Neural crest cell (in vitro differentiated cells): ENCODE measurements at regions not wholly inside any gene's neighbourhood (a gene's known extent, or its start where the extent isn't known, plus 50 kb on each side); places are given as distances from the start of the nearest gene placed in this dataset.

Experiments
- DNase-seq: peaks from one replicate; pipeline ENCODE4 v3.0.0; 2021; ENCODE audit warnings: low read depth, mixed read lengths, low spot score
- H3K27ac Mint-ChIP-seq: one replicate; pipeline ENCODE4 v1.8.0; 2021; ENCODE audit warnings: mild to moderate bottlenecking, mixed read lengths; ENCODE audit not compliant: unreplicated experiment
- H3K27me3 Mint-ChIP-seq: 2 replicates; pipeline ENCODE4 v1.8.0; 2021; ENCODE audit warnings: low read depth, mild to moderate bottlenecking, mixed read lengths
- H3K36me3 Mint-ChIP-seq: 2 replicates; pipeline ENCODE4 v1.8.0; 2021; ENCODE audit warnings: low read depth, mild to moderate bottlenecking, mixed read lengths
- H3K4me1 Mint-ChIP-seq: 2 replicates; pipeline ENCODE4 v1.8.0; 2021; ENCODE audit warnings: mixed read lengths
- H3K4me3 Mint-ChIP-seq: one replicate; pipeline ENCODE4 v1.8.0; 2021; ENCODE audit warnings: mild to moderate bottlenecking, mixed read lengths
- H3K9me3 Mint-ChIP-seq: 2 replicates; pipeline ENCODE4 v1.8.0; 2021; ENCODE audit warnings: mixed read lengths
- CTCF ChIP-seq: fragments of 200-600 bp; sonication (generic); conservative IDR thresholded peaks from 2 replicates; pipeline ENCODE4 v1.5.0; 2021; ENCODE audit warnings: antibody characterized with exemption, mild to moderate bottlenecking

GRCh38 chr3:106611116-106611515, 742.3 kb upstream of the CBLB start:
- Mint-ChIP-seq H3K4me3 (no peak overlapping the region), H3K27me3 (no peaks in the 10 kb centered on the region), H3K4me1 (peaks cover 6% of the 10 kb centered on the region), H3K36me3 (no peaks in the 10 kb centered on the region), H3K27ac (no peak overlapping the region), H3K9me3 (peaks cover 2% of the 10 kb centered on the region)
- no peak for DNase-seq
- no peak for TF ChIP-seq CTCF

GRCh38 chr3:106611841-106612240, 743.0 kb upstream of the CBLB start:
- H3K4me1 Mint-ChIP-seq = peaks cover 6% of the 10 kb centered on the region
- H3K27ac Mint-ChIP-seq = no peak overlapping the region
- H3K4me3 Mint-ChIP-seq = no peak overlapping the region
- no peak for TF ChIP-seq CTCF
- H3K27me3 Mint-ChIP-seq = no peaks in the 10 kb centered on the region
- H3K9me3 Mint-ChIP-seq = peaks cover 2% of the 10 kb centered on the region
- no peak for DNase-seq
- H3K36me3 Mint-ChIP-seq = no peaks in the 10 kb centered on the region

- Mint-ChIP-seq H3K9me3 (peaks cover 2% of the 10 kb centered on the region), H3K27me3 (no peaks in the 10 kb centered on the region), H3K36me3 (no peaks in the 10 kb centered on the region), H3K27ac (no peak overlapping the region), H3K4me3 (no peak overlapping the region), H3K4me1 (no peaks in the 10 kb centered on the region)
- no peak for DNase-seq
- no peak for TF ChIP-seq CTCF
Observed at GRCh38 chr3:106616556-106616955, 747.7 kb upstream of the CBLB start.

- no peaks in the 10 kb centered on the region for H3K27me3 Mint-ChIP-seq
- no peak overlapping the region for H3K4me3 Mint-ChIP-seq
- peaks cover 2% of the 10 kb centered on the region for H3K9me3 Mint-ChIP-seq
- DNase-seq = no peak
- no peaks in the 10 kb centered on the region for H3K36me3 Mint-ChIP-seq
- H3K4me1 Mint-ChIP-seq = no peaks in the 10 kb centered on the region
- TF ChIP-seq CTCF = no peak
- H3K27ac Mint-ChIP-seq = no peak overlapping the region
Observed at GRCh38 chr3:106617276-106617675, 748.5 kb upstream of the CBLB start.

GRCh38 chr3:106620646-106621045, 751.8 kb upstream of the CBLB start:
- DNase-seq = no peak
- Mint-ChIP-seq H3K27me3 (no peaks in the 10 kb centered on the region), H3K36me3 (peaks cover 3% of the 10 kb centered on the region), H3K9me3 (peaks cover 13% of the 10 kb centered on the region), H3K27ac (no peak overlapping the region), H3K4me1 (no peaks in the 10 kb centered on the region), H3K4me3 (no peak overlapping the region)
- TF ChIP-seq CTCF = no peak

- H3K4me1 Mint-ChIP-seq = no peaks in the 10 kb centered on the region
- no peak for TF ChIP-seq CTCF
- H3K27me3 Mint-ChIP-seq = no peaks in the 10 kb centered on the region
- DNase-seq = no peak
- peaks cover 13% of the 10 kb centered on the region for H3K9me3 Mint-ChIP-seq
- no peak overlapping the region for H3K4me3 Mint-ChIP-seq
- H3K27ac Mint-ChIP-seq = no peak overlapping the region
- peaks cover 3% of the 10 kb centered on the region for H3K36me3 Mint-ChIP-seq
Observed at GRCh38 chr3:106624154-106624553, 753.1 kb upstream of the CCDC54 start.
